ENCODE measurements at regions not wholly inside any gene's neighbourhood (a gene's known extent, or its start where the extent isn't known, plus 50 kb on each side); places are given as distances from the start of the nearest gene placed in this dataset.

DNA sequence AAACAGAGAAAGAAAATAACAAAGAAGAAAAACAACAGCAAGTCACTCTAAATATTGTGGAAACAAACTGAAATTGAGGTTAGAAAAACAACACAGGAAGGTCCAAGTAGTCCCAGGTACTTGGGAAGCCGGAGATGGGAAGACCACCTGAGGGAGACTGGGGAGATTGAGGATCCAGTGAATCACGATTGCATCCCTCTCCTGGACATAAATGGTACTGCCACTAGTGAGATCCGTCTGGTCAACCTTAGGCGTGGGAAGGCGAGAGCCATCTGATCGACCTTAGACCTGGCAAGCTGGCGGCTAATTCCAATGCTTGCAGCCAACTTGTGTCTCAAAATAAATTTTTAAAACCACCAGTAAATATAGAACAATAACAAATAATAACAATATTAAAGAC lies 81.9 kb downstream of the ZNF726 start:
- TF ChIP-seq, protein P1, sequence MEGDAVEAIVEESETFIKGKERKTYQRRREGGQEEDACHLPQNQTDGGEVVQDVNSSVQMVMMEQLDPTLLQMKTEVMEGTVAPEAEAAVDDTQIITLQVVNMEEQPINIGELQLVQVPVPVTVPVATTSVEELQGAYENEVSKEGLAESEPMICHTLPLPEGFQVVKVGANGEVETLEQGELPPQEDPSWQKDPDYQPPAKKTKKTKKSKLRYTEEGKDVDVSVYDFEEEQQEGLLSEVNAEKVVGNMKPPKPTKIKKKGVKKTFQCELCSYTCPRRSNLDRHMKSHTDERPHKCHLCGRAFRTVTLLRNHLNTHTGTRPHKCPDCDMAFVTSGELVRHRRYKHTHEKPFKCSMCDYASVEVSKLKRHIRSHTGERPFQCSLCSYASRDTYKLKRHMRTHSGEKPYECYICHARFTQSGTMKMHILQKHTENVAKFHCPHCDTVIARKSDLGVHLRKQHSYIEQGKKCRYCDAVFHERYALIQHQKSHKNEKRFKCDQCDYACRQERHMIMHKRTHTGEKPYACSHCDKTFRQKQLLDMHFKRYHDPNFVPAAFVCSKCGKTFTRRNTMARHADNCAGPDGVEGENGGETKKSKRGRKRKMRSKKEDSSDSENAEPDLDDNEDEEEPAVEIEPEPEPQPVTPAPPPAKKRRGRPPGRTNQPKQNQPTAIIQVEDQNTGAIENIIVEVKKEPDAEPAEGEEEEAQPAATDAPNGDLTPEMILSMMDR (IDR thresholded peaks at IDR 0.05), result peak in 1 of 5 experiments; percentile 20
- TF ChIP-seq POLR2A (IDR thresholded peaks at IDR 0.05), result no peak

Data from tibial nerve (tissue), 3 donors.